Choroid plexus epithelial cell (primary cell): ENCODE measurements at regions not wholly inside any gene's neighbourhood (a gene's known extent, or its start where the extent isn't known, plus 50 kb on each side); places are given as distances from the start of the nearest gene placed in this dataset.
A peak's percentile ranks its signal among the peaks of the same experiment; 100 is the strongest.
"Not testable (repeated sequence)": the region's sequence is repeated elsewhere in the genome, so short reads cannot be mapped to it uniquely, and the experiment has no call there.

Source experiments
- DNase-seq: peaks from one replicate; pipeline ENCODE4 v3.0.0-alpha.2; 2010; ENCODE audit warnings: low read depth
- H3K4me3 ChIP-seq: 2 replicates; pipeline ENCODE4 v1.5.1; 2011; ENCODE audit warnings: low read depth, mild to moderate bottlenecking, control low read depth, low read length, moderate library complexity
- CTCF ChIP-seq: conservative IDR thresholded peaks from 2 replicates; pipeline ENCODE4 v1.5.1; 2011; ENCODE audit warnings: low read depth, mild to moderate bottlenecking, control low read depth, inconsistent platforms, low read length, moderate library complexity

DNA sequence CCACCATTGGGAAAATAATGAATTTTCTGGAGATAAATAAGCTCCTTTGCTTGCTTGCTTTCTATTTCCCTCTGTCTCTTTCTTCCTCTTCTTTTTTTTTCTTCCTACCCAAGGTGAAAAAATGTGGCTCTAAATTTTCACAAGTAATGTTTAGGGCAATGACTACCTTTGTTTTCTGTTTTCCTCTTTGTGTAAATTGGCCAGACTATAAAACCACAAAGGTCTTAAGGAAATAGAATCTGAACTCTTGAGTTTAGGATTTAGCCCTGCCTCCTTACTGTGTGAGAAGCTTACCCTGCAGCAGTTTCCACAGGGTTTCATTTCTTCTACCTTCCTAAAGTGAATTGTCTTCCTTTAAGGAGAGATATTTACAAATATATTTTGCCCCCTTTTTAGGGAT lies 330.4 kb downstream of the ARL4A start:
- DNase-seq = peak; percentile 60
- peak overlapping the region; percentile 19 for H3K4me3 ChIP-seq

GRCh38 chr7:13021566-13022300 lies 334.3 kb downstream of the ARL4A start:
- no peak for TF ChIP-seq CTCF
- H3K4me3 ChIP-seq = no peak overlapping the region
- peak; percentile 74 for DNase-seq

More for the DNA sequence above, 330.4 kb downstream of the ARL4A start:
- no peak for TF ChIP-seq CTCF

GRCh38 chr7:13024121-13024674 lies 336.8 kb downstream of the ARL4A start:
- TF ChIP-seq CTCF = no peak
- no peak overlapping the region for H3K4me3 ChIP-seq
- no peak for DNase-seq

DNA sequence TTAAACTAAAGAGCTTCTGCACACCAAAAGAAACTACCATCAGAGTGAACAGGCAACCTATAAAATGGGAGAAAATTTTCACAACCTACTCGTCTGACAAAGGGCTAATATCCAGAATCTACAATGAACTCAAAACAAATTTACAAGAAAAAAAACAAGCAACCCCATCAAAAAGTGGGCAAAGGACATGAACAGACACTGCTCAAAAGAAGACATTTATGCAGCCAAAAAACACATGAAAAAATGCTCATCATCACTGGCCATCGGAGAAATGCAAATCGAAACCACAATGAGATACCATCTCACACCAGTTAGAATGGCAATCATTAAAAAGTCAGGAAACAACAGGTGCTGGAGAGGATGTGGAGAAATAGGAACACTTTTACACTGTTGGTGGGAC lies 337.6 kb downstream of the ARL4A start:
- not testable (repeated sequence) for DNase-seq, H3K4me3 ChIP-seq

- no peak for DNase-seq
- no peak overlapping the region for H3K4me3 ChIP-seq
- TF ChIP-seq CTCF = no peak
Measured at GRCh38 chr7:13027321-13027720, 339.9 kb downstream of the ARL4A start.

DNA sequence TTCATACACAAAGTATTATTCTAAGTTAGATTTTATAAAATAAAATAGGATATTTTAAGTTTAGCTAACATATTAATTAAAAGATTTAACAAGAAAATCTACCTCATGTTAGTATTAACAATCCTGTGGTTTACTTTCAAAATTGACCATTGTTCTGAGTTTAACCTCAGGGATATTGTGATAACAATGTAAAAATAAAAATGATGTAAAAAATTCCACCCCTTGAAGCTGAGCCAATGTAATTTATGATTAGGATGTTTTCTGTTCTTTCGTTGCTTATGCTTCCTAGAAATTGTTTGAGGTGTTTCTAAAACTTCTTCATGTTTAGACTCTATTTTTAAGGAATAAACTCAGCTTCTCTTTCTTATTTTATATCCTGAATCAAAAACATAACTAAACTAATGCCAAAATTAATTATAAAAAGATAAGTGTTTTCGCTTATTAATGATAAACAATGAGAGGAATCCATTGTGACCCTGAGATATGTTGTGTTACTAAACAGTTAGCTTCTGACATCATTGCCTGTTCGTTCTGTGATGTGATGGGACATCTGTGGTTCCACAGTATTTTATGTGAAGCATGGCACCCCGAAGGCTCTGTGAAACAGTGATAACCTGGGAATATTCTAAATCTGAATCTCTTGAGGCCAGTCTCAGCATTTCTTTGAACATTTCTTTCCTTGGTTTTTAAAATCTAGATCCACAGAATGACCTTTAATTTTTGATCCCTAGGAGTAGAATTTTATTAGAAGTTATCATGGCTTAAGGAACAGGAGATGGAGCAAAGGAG lies 340.8 kb downstream of the ARL4A start:
- DNase-seq = no peak
- no peak for TF ChIP-seq CTCF

DNA sequence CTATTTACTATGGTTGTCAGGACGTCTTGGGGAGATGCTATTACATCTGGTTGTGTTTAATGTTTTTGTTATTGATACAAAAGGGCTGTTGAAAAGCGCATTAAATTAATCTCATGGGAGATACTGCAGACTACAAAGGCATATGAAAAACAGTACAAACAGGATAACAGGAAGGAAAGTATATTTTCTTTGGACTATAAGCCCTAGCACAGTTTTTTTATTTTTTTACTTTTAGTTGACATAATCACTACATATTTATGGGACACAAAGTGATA lies 341.3 kb downstream of the ARL4A start:
- TF ChIP-seq CTCF = no peak
- no peak overlapping the region for H3K4me3 ChIP-seq
- DNase-seq = no peak

More for the DNA sequence above, 340.8 kb downstream of the ARL4A start:
- H3K4me3 ChIP-seq = no peak overlapping the region
